ENCODE measurements at regions not wholly inside any gene's neighbourhood (a gene's known extent, or its start where the extent isn't known, plus 50 kb on each side); places are given as distances from the start of the nearest gene placed in this dataset.

DNA sequence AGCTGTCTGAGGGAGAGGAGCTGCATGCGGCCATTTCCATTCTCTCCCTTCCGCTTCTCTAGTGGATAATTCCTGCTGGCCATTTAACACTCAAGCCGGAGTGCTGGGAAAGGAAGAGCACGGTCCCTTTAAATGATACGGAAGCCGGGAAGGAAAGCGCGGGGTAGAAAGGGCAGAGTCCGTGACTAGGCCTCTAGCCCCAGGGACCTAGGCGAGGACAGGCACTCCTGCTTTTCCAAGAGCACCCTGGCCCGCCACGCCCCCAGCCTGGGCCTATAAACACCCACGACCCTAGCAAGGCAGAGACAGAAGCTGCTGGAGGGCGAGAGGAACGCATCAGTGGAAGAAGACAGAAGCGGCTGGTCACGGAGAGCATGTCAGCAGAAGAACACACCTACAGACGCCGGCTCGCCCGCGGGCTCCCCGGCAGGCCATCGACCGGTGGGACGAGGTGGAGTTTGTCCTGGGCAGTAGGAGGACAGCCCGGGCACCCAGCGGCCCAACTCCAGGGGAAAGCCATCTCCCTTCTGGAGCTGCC, 1206.6 kb upstream of the TMEM132C start:
- Histone ChIP-seq H3K9me2 (ENCODE audit: low read depth, low read length) (no peaks in the 10 kb centered on the region), H2AFZ (ENCODE audit: low read length) (no peak overlapping the region), H3K27ac (ENCODE audit: low read depth, low read length, poor library complexity, severe bottlenecking) (no peak overlapping the region), H3K9ac (ENCODE audit: low read length) (no peak overlapping the region), H3K9me3 (ENCODE audit: low read length) (no peaks in the 10 kb centered on the region), H3K79me2 (ENCODE audit: insufficient read depth, low read length) (no peaks in the 10 kb centered on the region), H3F3A (ENCODE audit: insufficient read depth, low read length) (no peaks in the 10 kb centered on the region), H4K20me1 (ENCODE audit: insufficient read depth, low read length) (no peaks in the 10 kb centered on the region), H3K4me3 (ENCODE audit: low read depth, low read length, poor library complexity, severe bottlenecking) (no peak overlapping the region), H3K4me1 (ENCODE audit: insufficient read depth, low read length, severe bottlenecking) (no peaks in the 10 kb centered on the region), H3K27me3 (ENCODE audit: insufficient read depth, low read length) (no peaks in the 10 kb centered on the region), H3K36me3 (ENCODE audit: insufficient read depth, low read length) (no peaks in the 10 kb centered on the region), H3K4me2 (ENCODE audit: low read length) (no peak overlapping the region)
- TF ChIP-seq, protein P1, sequence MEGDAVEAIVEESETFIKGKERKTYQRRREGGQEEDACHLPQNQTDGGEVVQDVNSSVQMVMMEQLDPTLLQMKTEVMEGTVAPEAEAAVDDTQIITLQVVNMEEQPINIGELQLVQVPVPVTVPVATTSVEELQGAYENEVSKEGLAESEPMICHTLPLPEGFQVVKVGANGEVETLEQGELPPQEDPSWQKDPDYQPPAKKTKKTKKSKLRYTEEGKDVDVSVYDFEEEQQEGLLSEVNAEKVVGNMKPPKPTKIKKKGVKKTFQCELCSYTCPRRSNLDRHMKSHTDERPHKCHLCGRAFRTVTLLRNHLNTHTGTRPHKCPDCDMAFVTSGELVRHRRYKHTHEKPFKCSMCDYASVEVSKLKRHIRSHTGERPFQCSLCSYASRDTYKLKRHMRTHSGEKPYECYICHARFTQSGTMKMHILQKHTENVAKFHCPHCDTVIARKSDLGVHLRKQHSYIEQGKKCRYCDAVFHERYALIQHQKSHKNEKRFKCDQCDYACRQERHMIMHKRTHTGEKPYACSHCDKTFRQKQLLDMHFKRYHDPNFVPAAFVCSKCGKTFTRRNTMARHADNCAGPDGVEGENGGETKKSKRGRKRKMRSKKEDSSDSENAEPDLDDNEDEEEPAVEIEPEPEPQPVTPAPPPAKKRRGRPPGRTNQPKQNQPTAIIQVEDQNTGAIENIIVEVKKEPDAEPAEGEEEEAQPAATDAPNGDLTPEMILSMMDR (IDR thresholded peaks at IDR 0.05; ENCODE audit: low read length) = no peak
- TF ChIP-seq EZH2 (IDR thresholded peaks at IDR 0.05; ENCODE audit: borderline replicate concordance, low read length) = no peak

- Histone ChIP-seq H3K27ac (ENCODE audit: low read depth, low read length, poor library complexity, severe bottlenecking) (no peak overlapping the region), H3F3A (ENCODE audit: insufficient read depth, low read length) (no peaks in the 10 kb centered on the region), H3K4me3 (ENCODE audit: low read depth, low read length, poor library complexity, severe bottlenecking) (no peak overlapping the region), H3K36me3 (ENCODE audit: insufficient read depth, low read length) (no peaks in the 10 kb centered on the region), H2AFZ (ENCODE audit: low read length) (no peak overlapping the region), H3K79me2 (ENCODE audit: insufficient read depth, low read length) (no peaks in the 10 kb centered on the region), H3K9me3 (ENCODE audit: low read length) (no peaks in the 10 kb centered on the region), H3K4me1 (ENCODE audit: insufficient read depth, low read length, severe bottlenecking) (no peaks in the 10 kb centered on the region), H3K9me2 (ENCODE audit: low read depth, low read length) (no peaks in the 10 kb centered on the region), H4K20me1 (ENCODE audit: insufficient read depth, low read length) (no peaks in the 10 kb centered on the region), H3K27me3 (ENCODE audit: insufficient read depth, low read length) (no peaks in the 10 kb centered on the region), H3K9ac (ENCODE audit: low read length) (no peak overlapping the region), H3K4me2 (ENCODE audit: low read length) (no peak overlapping the region)
- TF ChIP-seq, protein P1 (IDR thresholded peaks at IDR 0.05; ENCODE audit: low read length) = no peak
- no peak for TF ChIP-seq EZH2 (IDR thresholded peaks at IDR 0.05; ENCODE audit: borderline replicate concordance, low read length)
Measured at GRCh38 chr12:127060933-127061332, 1206.0 kb upstream of the TMEM132C start.

DNA sequence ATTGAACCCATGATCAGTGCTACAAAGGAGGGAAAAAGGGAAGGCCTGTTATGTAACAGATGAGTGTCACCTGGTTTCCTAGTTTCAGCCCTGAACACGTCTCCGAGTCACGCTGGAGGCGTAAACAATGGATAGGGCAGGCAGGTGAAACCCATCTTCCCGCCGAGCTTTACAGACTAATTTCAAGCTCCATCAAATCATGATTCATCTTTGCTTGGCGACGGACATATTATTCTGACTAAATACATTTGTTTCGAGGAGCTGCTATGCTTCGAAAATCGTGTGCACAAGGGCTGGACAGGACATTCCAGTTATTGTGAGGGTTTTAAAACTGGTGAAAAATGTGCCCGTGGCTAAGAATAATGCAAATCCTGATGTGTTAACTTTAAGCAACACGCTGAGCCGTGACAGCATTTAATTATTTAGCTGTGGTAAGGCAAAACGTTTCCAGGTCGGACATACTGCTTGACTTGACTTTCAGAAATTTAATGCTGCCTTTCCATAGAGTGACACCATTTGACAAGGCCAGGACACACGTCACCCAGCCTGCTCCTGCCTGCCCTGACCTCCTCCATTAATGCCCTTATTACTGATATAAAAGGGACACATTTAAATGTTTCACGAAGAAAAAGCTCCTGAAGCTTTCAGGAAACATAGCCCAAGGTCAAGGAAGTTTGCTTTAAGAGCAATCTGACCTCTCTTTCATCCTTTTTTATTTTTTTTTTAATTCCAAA, 1203.5 kb upstream of the TMEM132C start:
- Histone ChIP-seq H3K4me3 (ENCODE audit: low read depth, low read length, poor library complexity, severe bottlenecking) (no peak overlapping the region), H3F3A (ENCODE audit: insufficient read depth, low read length) (no peaks in the 10 kb centered on the region), H4K20me1 (ENCODE audit: insufficient read depth, low read length) (no peaks in the 10 kb centered on the region), H3K27ac (ENCODE audit: low read depth, low read length, poor library complexity, severe bottlenecking) (no peak overlapping the region), H3K9me2 (ENCODE audit: low read depth, low read length) (no peaks in the 10 kb centered on the region), H3K36me3 (ENCODE audit: insufficient read depth, low read length) (no peaks in the 10 kb centered on the region), H3K9ac (ENCODE audit: low read length) (no peak overlapping the region), H2AFZ (ENCODE audit: low read length) (no peak overlapping the region), H3K27me3 (ENCODE audit: insufficient read depth, low read length) (no peaks in the 10 kb centered on the region), H3K9me3 (ENCODE audit: low read length) (no peaks in the 10 kb centered on the region), H3K79me2 (ENCODE audit: insufficient read depth, low read length) (no peaks in the 10 kb centered on the region), H3K4me1 (ENCODE audit: insufficient read depth, low read length, severe bottlenecking) (no peaks in the 10 kb centered on the region), H3K4me2 (ENCODE audit: low read length) (no peak overlapping the region)
- TF ChIP-seq, protein P1 (IDR thresholded peaks at IDR 0.05; ENCODE audit: low read length) = no peak
- TF ChIP-seq EZH2 (IDR thresholded peaks at IDR 0.05; ENCODE audit: borderline replicate concordance, low read length) = no peak
